ENCODE measurements at regions not wholly inside any gene's neighbourhood (a gene's known extent, or its start where the extent isn't known, plus 50 kb on each side); places are given as distances from the start of the nearest gene placed in this dataset.

DNA sequence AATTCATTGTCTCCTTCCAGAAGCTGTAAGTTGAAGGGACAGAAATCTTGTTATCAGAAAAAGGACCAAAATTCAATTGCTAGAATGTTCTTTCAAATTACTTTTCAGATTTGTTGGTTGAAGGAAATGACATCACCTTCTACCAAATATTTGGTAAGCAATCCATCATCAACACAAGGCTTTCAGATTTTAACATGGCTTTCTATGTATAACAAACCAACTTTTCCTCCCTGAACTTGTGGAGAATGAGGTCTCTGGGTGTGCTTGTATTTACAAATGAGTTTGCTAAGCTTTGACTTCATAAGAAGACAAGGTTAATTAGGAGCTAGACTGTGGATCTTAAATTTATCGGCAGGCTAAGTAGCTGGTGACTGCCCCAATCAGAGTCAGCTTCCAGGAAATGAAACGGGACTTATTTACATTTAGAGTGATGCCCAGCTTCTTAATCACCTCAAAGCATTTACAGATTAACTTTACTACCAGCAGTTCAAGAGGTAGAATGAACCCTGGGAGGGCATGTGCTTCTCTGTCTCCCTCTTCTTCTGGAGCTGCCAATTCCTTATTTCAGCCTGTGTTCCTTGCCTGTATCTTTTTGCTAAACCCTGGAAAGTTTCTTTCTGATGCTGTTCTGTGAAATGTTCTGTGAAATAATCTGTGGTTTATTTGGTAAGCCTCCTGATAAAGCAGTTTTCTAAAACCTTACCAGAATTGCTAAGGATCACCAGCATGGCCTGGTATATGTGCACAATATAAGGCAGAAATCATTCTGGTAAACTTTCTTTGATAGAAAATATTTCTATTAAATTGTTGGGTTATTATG lies 248.8 kb upstream of the FZD8 start:
- Histone ChIP-seq H3K9me3 (ENCODE audit: control insufficient read depth, insufficient read depth, low read depth, low read length) (peaks cover 3% of the 10 kb centered on the region; the same call in 1 of the 2 replicates), H3K27ac (ENCODE audit: low read depth, low read length) (no peak overlapping the region), H3K36me3 (ENCODE audit: control insufficient read depth, insufficient read depth, low read length) (no peaks in the 10 kb centered on the region), H3K27me3 (ENCODE audit: control insufficient read depth, insufficient read depth, low read length) (no peaks in the 10 kb centered on the region), H3K9ac (ENCODE audit: low read length) (no peak overlapping the region), H3K4me1 (ENCODE audit: control insufficient read depth, insufficient read depth, low read length) (peaks cover 13% of the 10 kb centered on the region; the same call in 1 of the 2 replicates), H3K4me3 (ENCODE audit: low read depth, low read length) (no peak overlapping the region)

DNA sequence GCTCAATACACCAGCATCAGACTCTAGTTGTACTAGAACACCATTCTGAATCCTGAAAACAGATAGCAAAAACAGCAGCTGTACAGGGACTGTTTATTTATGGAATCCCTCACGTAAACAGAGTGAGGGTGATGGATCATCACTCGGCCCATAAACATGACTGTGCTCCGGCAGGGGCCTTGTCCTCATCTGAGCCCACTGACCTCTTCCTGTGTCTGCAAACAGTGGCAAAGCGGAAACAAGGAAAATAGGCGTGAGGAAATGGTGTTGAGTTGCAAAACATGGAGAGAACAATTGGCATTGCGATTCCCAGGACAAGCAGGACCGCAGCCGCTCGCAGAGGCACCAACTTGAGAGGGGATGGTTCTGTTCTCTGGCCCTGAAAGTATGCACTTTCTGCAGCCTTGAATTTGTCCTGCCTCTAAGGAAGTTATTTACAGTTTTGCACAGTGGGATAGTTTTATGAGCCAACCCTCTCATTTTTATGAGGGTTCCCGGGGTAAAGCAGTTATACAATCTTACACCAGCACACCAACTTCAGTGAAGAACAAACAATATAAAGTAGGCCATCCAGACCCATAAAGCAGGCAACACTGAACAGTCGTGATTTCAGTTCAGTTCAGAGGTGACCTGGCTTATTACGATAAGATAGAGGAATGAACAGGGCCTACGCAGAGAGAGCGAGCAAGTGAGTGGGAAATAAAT lies 248.0 kb upstream of the FZD8 start:
- Histone ChIP-seq H3K9ac (ENCODE audit: low read length) (no peak overlapping the region), H3K4me3 (ENCODE audit: low read depth, low read length) (no peak overlapping the region), H3K36me3 (ENCODE audit: control insufficient read depth, insufficient read depth, low read length) (no peaks in the 10 kb centered on the region), H3K9me3 (ENCODE audit: control insufficient read depth, insufficient read depth, low read depth, low read length) (peaks cover 3% of the 10 kb centered on the region; the same call in 1 of the 2 replicates), H3K4me1 (ENCODE audit: control insufficient read depth, insufficient read depth, low read length) (peaks cover 16% of the 10 kb centered on the region; the same call in 1 of the 2 replicates), H3K27ac (ENCODE audit: low read depth, low read length) (no peak overlapping the region), H3K27me3 (ENCODE audit: control insufficient read depth, insufficient read depth, low read length) (no peaks in the 10 kb centered on the region)

DNA sequence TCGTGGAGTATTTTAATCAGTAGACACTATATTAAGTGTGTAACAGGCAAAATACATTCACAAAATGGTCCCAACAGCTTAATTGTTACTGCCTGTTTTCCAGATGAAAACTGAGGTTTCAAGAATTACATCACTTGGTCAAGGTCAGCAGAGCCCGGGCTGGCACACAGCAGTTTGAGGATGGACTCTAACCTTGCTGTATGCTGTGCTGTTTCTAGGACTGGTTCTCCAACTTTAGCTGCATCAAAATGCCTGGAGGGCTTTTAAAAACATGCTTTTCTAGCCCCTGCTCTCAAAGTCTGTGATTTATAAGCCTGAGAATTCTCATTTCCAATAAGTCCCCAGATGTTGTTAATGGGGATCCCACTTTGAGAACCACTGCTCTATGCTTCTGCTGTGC lies 247.1 kb upstream of the FZD8 start:
- H3K9ac ChIP-seq (ENCODE audit: low read length), result no peak overlapping the region
- H3K9me3 ChIP-seq (ENCODE audit: control insufficient read depth, insufficient read depth, low read depth, low read length), result peaks cover 3% of the 10 kb centered on the region; the same call in 1 of the 2 replicates
- H3K27me3 ChIP-seq (ENCODE audit: control insufficient read depth, insufficient read depth, low read length), result no peaks in the 10 kb centered on the region
- no peak overlapping the region for H3K4me3 ChIP-seq (ENCODE audit: low read depth, low read length)
- no peak overlapping the region for H3K27ac ChIP-seq (ENCODE audit: low read depth, low read length)
- peaks cover 24% of the 10 kb centered on the region for H3K4me1 ChIP-seq (ENCODE audit: control insufficient read depth, insufficient read depth, low read length)
- H3K36me3 ChIP-seq (ENCODE audit: control insufficient read depth, insufficient read depth, low read length), result no peaks in the 10 kb centered on the region

- Histone ChIP-seq H3K9ac (ENCODE audit: low read length) (no peak overlapping the region), H3K27ac (ENCODE audit: low read depth, low read length) (no peak overlapping the region), H3K36me3 (ENCODE audit: control insufficient read depth, insufficient read depth, low read length) (no peaks in the 10 kb centered on the region), H3K4me3 (ENCODE audit: low read depth, low read length) (no peak overlapping the region), H3K9me3 (ENCODE audit: control insufficient read depth, insufficient read depth, low read depth, low read length) (no peaks in the 10 kb centered on the region), H3K4me1 (ENCODE audit: control insufficient read depth, insufficient read depth, low read length) (peaks cover 24% of the 10 kb centered on the region), H3K27me3 (ENCODE audit: control insufficient read depth, insufficient read depth, low read length) (0 out of 2 replicates have a peak, but pooled peaks cover 3% of the 10 kb centered on the region)
Observed at GRCh38 chr10:35888400-35888799, 246.3 kb upstream of the FZD8 start.

DNA sequence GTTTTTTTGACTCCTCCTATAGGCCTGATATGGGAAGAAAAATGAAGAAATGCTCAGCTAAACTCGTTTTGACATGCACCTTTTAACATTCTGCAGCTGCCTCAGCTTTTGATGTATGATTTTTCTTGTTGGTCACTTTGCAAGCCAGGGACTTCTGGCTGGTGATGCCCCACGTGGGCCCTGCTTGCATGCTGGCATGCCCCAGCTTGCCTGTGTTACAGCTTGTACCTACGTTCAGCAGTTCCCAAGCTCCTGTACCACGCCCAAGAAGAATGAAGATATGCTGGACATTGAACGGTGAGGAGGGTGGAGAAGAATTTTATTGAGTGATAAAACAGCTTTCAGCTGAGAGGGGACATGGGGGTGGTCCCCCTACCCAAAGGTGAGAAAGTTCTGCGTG lies 245.6 kb upstream of the FZD8 start:
- 0 out of 2 replicates have a peak, but pooled peaks cover 3% of the 10 kb centered on the region for H3K27me3 ChIP-seq (ENCODE audit: control insufficient read depth, insufficient read depth, low read length)
- no peak overlapping the region for H3K27ac ChIP-seq (ENCODE audit: low read depth, low read length)
- H3K9me3 ChIP-seq (ENCODE audit: control insufficient read depth, insufficient read depth, low read depth, low read length), result no peaks in the 10 kb centered on the region
- H3K9ac ChIP-seq (ENCODE audit: low read length), result no peak overlapping the region
- peaks cover 30% of the 10 kb centered on the region for H3K4me1 ChIP-seq (ENCODE audit: control insufficient read depth, insufficient read depth, low read length)
- no peak overlapping the region for H3K4me3 ChIP-seq (ENCODE audit: low read depth, low read length)
- H3K36me3 ChIP-seq (ENCODE audit: control insufficient read depth, insufficient read depth, low read length), result no peaks in the 10 kb centered on the region

DNA sequence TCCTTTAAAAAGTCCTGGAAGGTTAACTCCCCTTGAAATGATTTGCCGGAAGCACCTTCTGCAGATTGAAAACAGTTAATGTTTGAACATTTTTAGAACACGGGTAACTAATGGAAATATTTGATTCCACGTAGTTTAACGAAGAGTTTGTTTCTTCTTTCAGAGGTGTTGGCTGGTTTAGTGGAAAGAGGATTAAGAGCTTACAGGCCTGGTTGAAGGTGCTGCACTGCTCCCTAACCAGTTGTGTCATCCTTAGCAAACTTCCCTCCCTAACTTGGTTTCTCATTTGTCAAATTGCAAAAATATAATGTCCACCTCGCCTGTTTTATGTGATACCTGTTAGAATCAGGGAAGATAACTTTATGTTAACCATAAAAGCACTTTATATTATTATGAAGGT lies 243.0 kb upstream of the FZD8 start:
- H3K27ac ChIP-seq (ENCODE audit: low read depth, low read length), result no peak overlapping the region
- H3K36me3 ChIP-seq (ENCODE audit: control insufficient read depth, insufficient read depth, low read length), result no peaks in the 10 kb centered on the region
- H3K9me3 ChIP-seq (ENCODE audit: control insufficient read depth, insufficient read depth, low read depth, low read length), result no peaks in the 10 kb centered on the region
- no peak overlapping the region for H3K4me3 ChIP-seq (ENCODE audit: low read depth, low read length)
- H3K27me3 ChIP-seq (ENCODE audit: control insufficient read depth, insufficient read depth, low read length), result 0 out of 2 replicates have a peak, but pooled peaks cover 3% of the 10 kb centered on the region
- H3K4me1 ChIP-seq (ENCODE audit: control insufficient read depth, insufficient read depth, low read length), result peaks cover 21% of the 10 kb centered on the region
- H3K9ac ChIP-seq (ENCODE audit: low read length), result no peak overlapping the region

DNA sequence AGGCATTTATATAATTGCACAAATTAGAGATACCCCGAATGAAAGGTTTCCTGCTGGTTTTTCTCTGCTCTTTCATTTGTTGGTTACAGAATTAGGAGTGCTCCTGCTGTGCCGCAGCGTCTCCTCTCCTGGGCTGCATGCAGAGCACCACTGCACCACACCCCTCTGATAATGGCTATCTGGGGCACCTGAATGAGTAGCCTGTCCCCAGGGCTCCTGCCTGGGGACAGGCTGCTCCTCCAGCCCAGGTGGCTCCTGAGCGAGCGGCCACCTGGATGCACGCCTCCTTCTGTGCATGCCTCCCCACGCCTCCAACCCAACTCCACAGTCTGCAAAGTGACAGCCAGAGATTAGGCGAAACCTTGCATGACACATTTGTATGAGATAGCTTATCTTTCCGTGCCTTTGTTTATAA lies 242.6 kb upstream of the FZD8 start:
- Histone ChIP-seq H3K4me1 (ENCODE audit: control insufficient read depth, insufficient read depth, low read length) (peaks cover 18% of the 10 kb centered on the region), H3K9ac (ENCODE audit: low read length) (no peak overlapping the region), H3K27ac (ENCODE audit: low read depth, low read length) (no peak overlapping the region), H3K27me3 (ENCODE audit: control insufficient read depth, insufficient read depth, low read length) (0 out of 2 replicates have a peak, but pooled peaks cover 3% of the 10 kb centered on the region), H3K36me3 (ENCODE audit: control insufficient read depth, insufficient read depth, low read length) (no peaks in the 10 kb centered on the region), H3K4me3 (ENCODE audit: low read depth, low read length) (no peak overlapping the region), H3K9me3 (ENCODE audit: control insufficient read depth, insufficient read depth, low read depth, low read length) (no peaks in the 10 kb centered on the region)

DNA sequence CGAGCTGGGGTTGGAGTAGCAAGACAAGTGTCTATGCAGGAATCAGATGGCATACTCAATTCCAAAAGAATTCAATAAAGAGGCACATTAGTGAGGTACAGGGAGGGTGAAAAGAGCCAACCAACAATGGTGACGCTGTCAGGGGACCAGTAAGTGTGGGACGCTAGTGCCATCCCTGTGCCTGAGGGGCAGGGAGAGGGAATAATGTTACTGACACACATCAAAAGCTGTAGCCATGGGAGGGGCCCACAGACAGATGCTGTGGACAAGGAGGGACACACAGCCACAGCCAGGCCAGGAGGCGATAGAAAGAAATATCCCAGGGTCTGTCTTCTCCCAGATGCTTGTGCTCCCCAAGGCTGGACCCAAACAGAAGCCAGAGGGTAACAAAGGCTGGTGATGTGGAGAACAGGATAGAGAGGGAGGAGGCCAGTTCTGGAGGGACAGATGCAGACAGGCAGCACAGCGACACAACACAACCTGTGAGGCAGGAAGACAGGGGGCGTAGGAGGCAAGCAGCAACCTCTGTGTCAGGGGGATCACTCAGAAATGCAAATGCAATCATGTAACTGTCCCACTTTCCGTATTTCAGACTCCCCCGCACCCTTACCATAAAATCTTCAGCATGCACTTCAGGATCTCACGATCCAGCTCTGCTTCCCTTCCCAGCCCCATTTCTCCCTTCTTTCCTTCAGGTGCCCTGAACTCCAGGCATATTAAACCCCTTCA lies 240.5 kb upstream of the FZD8 start:
- H3K27me3 ChIP-seq (ENCODE audit: control insufficient read depth, insufficient read depth, low read length), result 0 out of 2 replicates have a peak, but pooled peaks cover 3% of the 10 kb centered on the region
- no peak overlapping the region for H3K4me3 ChIP-seq (ENCODE audit: low read depth, low read length)
- no peaks in the 10 kb centered on the region for H3K36me3 ChIP-seq (ENCODE audit: control insufficient read depth, insufficient read depth, low read length)
- no peak overlapping the region for H3K27ac ChIP-seq (ENCODE audit: low read depth, low read length)
- peaks cover 18% of the 10 kb centered on the region for H3K4me1 ChIP-seq (ENCODE audit: control insufficient read depth, insufficient read depth, low read length)
- H3K9ac ChIP-seq (ENCODE audit: low read length), result no peak overlapping the region
- no peaks in the 10 kb centered on the region for H3K9me3 ChIP-seq (ENCODE audit: control insufficient read depth, insufficient read depth, low read depth, low read length)

GRCh38 chr10:35881320-35881719 lies 239.2 kb upstream of the FZD8 start:
- Histone ChIP-seq H3K27me3 (ENCODE audit: control insufficient read depth, insufficient read depth, low read length) (0 out of 2 replicates have a peak, but pooled peaks cover 3% of the 10 kb centered on the region), H3K4me1 (ENCODE audit: control insufficient read depth, insufficient read depth, low read length) (peaks cover 22% of the 10 kb centered on the region), H3K36me3 (ENCODE audit: control insufficient read depth, insufficient read depth, low read length) (no peaks in the 10 kb centered on the region), H3K4me3 (ENCODE audit: low read depth, low read length) (no peak overlapping the region), H3K27ac (ENCODE audit: low read depth, low read length) (no peak overlapping the region), H3K9me3 (ENCODE audit: control insufficient read depth, insufficient read depth, low read depth, low read length) (no peaks in the 10 kb centered on the region), H3K9ac (ENCODE audit: low read length) (no peak overlapping the region)

GRCh38 chr10:35876248-35876647 lies 234.2 kb upstream of the FZD8 start:
- Histone ChIP-seq H3K9me3 (ENCODE audit: control insufficient read depth, insufficient read depth, low read depth, low read length) (no peaks in the 10 kb centered on the region), H3K9ac (ENCODE audit: low read length) (no peak overlapping the region), H3K4me3 (ENCODE audit: low read depth, low read length) (no peak overlapping the region), H3K4me1 (ENCODE audit: control insufficient read depth, insufficient read depth, low read length) (peaks cover 46% of the 10 kb centered on the region), H3K27me3 (ENCODE audit: control insufficient read depth, insufficient read depth, low read length) (peaks cover 3% of the 10 kb centered on the region; the same call in 1 of the 2 replicates), H3K36me3 (ENCODE audit: control insufficient read depth, insufficient read depth, low read length) (no peaks in the 10 kb centered on the region), H3K27ac (ENCODE audit: low read depth, low read length) (peak overlapping the region; percentile 15; the same call in 1 of the 2 replicates)

Data from HUES6 (cell line).